Left renal cortex interstitium (tissue), 4 donors: ENCODE measurements at regions not wholly inside any gene's neighbourhood (a gene's known extent, or its start where the extent isn't known, plus 50 kb on each side); places are given as distances from the start of the nearest gene placed in this dataset.

Experiments
- DNase-seq, 4 donors: peaks; one replicate each; pipeline ENCODE4 v3.0.0-alpha.2; 2013; ENCODE audit warnings: low read depth in 4 of 4, low spot score in 2 of 4, missing footprints in 1 of 4

DNA sequence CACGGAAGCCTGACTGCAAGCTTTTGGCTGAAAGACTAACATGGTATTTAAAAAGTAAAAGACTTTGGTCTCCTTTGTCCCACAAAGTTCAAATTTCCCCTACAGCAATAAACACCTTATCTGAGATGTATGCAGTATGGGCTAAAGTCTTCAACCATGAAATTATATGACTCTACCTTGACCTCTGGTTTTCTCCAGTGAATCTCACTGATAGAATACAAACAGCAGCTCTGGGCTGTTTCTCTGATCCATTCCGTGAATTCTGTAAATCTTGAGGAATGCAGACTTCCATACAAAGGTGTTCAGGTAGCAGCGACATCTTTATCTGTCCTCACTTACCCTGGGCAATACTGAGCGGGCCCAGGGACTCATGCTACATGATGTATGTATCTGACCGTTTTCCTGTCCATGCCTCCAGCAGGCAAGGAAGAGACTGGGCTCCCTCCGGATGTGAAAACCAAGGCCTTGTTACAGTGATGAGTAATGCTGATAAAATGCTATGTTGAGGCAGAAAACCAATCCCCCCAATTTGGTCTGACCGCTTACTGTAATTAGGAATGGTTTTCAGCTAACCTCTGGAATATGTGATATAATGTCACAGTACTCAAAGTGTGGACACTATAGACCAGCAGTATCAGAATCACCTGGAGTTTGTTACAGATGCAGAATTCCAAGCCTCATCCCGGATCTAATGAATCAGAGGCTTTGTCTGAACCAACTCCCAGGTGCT is 589.8 kb downstream of the HS3ST4 start:
- no peak for DNase-seq

DNA sequence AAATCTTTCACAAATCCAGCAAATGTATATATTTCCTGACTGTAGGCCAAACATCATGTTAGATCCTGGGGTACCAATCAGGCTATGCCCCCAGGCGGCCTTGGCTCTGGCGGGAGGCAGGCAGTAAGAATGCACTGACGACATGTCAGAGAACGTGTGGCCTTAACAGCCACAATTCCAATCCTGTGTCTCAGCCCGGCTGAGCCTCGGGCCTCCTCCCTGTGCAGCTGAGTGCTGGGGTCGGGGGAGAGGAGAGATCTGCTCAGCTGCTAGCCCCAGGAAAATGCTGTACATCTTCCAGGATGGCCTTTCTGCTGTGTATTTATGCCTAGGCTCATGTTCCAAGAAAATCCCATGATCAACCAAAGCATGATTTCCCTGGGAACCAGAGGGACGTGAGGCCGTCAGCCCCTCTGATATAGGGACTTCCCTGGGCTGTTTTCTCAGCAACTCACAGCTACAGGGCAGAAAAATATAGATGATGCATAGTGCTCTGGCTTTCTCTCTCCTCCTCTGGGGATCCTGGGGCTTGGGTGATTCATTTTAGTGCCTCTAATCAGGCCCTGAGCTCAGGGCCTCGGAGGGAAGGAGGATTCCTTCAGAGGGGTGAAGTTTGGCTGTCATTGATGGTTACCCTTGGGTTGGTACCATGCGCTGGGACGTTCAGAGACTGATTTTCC is 604.0 kb downstream of the HS3ST4 start:
- no peak for DNase-seq

DNA sequence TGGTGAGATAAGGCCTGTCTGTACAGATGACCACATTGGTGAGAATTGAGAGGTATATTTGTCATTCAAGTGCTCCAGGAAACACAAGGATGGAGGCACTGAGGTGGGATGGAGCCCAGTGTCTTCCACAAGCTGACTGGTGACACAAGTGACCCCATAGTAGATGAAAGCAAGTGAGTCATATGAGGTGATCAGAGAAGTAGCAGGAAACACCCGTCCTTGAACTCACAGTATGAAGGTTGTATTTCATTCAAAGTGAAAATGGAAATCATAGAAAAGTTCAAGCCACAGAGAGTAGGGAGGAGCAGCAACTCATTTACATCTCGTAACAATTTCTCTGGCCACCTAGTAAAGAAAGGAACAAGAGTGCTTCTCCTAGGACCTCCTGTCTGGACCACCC is 609.8 kb downstream of the HS3ST4 start:
- no peak for DNase-seq

DNA sequence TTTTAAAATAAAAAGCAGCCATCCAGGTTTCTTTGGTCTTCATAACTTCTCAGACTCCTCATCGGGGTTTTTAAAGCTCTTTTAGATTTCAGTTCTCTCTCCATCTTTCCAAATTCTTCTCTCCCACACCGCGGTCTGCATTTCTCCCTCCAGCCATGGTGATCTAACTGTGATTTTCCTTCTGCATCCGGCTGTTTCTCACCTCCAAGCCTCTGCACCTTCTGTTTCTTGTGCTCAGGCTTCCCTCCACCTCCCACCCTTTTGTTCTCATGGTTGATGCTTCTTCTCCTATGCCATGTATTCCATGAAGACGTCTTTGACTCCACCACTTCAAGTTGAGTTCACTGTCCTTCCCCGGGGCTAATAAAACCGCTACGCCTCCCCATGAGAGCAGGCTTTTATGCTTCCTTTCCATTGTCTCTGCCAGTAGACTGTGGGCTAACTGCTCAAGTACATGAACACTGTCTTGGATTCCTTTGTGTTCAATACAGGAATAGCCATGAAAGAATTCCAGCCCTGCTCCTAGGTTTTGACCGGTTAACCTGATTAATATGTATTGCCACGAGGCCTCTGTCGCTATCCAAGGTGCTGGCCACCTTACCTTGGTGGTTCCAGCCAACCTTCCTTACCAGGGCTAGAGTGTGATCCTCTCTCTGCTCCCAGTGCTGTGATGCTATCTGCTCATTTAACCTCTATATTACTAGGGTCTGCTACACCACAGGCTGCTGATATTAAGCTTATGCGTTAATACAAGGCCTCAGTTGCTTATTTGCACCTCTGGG is 625.1 kb downstream of the HS3ST4 start:
- DNase-seq = peak in 1 of 4 donors; percentile 9

DNA sequence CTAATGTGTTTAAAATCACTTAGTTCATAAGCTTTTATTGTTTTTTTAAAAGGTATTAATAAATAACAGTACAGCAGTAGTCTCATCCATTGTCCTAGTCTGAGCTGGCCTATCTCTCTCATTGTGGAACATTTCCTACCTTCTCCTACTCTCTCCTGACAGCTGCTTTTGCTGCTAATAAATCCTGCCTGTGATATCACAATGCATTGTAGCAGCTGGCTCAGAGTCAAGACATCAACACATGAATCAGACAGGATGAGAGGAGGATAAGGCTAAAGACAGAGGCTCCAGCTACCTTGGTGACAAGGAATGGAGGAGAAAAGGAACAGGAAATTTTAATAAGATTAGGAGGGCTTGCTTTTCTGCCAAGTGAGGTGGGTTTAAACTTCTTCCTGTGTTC is 626.1 kb downstream of the HS3ST4 start:
- DNase-seq = no peak

DNA sequence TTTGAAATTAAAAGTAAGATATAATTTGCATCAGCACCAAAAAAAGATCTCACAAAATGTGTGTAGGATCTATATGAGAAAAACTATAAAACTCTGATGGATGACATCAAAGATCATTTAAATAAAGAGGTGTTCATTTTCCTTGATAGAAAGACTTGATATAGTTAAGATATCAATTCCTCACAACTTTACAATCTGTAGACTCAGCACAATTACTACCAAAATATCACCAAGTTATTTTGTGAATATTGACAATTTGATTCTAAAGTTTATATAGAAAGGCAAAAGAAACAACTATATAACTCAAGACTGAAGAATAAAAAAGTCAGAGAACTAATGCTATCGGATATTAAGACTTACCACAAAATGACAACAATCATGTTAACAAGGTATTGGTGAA is 638.9 kb downstream of the HS3ST4 start:
- DNase-seq = no peak

DNA sequence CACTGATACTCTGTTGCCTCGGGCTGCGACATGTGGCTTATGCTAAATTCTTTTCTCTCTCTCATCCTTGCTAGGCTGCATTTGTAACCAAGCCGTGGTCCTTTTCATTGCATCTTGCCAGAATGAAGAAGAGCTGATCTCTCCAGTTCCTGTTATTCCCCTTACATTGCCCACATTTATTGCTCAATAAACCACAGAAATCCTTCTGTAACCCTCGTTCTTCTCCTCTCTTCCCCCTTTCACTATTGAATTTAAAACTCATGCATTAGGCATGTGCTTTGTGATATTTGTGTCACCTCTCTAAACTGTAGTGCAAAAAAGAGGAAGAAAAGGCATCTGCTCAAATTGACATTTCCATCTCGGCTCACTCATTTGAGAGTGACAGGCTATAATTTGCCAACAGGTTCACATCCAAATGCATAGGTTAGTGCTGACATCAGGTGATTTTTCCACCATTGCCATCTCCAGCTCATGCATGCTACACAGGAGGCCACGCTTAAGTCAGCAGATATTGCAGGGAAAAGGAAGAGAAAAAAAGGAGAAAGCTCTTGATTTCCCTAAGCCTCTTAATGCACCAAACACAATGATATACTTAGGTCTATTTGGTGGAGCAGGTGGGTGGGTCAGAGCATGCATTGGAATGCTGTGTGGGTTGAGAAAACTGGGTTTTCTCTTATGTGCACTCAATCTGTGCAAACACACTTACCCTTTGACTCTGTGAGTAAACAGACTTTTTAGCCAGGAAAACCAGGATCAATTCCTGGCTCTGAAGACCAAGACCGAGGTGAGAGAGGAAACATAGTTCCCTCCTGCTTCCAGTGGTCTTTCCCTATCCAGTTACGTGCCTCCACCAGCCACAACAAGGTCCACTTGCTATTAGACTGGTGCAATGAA is 642.7 kb downstream of the HS3ST4 start:
- DNase-seq = no peak

DNA sequence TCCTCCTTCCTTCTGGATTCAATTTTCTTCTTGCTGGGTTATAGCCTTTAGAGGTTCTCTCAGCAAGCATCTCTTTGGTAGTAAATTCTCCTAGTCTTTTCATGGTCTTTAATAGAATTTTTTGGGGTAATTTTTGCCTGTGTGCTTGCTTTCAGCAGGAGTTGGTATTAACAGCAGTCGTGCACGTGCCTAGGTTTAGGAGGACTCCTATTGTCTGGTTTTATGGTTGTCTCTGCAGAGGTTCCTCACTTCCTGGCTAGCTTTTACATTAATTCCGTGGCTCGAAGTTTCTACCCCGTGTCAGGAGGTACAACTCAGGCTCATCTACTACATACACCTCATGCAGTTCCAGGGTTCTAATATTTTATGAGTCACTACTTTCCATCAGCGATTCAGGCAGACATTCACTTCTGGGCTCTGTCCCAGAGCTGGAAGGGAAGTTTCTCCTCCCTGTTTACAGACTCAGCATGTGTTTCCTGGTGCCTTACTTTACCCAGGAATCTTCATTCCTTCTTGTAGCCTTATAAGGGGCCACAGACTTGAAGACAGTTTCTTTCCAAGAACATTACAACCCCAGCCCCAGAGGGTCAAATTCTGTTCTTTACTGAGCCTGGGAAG is 643.6 kb downstream of the HS3ST4 start:
- DNase-seq = no peak

DNA sequence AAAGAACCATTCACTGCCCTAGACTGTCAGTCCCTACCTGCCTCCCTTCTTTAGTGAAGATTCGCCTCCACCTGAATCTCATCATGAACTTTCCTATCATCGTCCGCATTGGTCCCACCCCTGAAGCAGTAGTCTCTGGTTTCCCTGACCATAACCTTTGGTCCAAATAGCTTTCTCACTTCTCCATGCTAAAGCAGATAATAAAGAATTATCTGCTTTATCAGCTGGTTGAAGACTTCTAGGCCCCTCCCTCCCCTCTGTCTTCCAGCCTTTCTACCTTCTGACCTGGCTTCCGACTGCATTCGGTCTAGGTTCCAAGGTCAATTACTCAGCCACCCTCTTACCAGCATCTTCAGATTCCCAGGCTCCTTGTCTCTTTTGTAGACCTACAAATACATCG is 650.9 kb downstream of the HS3ST4 start:
- no peak for DNase-seq

DNA sequence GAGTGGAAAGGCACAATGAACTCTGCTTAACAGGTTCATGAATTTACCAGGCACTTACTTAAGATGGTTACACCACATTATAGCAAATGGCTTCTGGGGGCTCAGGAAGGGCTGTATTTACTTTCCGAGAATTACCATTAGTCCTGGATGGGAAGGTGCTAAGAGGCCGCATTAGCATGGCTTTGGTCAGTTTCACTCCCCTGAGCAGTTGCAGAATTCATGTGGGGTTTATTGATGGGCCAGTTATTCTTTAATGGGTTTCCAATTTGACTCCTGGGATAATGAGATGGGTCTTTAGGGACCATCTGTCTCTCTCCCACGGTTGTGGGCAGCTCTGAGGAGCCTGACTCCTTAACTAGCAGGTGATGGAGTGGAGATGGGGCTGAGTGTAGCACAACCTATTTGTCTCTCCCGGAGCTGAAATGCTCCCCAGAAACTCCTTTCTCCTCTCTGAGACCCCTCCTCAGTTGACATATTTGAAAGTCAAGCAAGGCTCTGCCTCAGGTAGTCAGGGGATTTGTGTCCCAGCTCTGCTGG is 652.5 kb downstream of the HS3ST4 start:
- DNase-seq = no peak

DNA sequence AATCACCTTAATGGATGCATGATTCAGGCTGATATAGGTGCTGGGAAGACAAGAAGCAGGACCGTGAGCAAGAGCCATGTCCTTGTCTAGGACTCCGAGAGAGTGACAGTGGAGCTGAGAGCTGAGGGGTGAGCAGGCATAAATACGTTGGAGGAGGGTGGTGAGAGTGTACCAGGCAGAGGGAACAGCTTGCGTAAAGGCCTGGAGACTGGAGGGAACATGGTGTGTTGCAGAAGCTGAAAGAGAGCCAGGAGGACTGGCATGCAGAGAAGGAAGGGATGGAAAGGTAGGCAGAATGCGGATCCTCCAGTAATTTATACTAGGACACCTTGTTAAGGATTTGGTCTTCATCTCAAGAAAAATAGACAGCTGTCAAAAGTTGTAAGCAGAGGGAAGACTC is 653.2 kb downstream of the HS3ST4 start:
- DNase-seq = no peak

DNA sequence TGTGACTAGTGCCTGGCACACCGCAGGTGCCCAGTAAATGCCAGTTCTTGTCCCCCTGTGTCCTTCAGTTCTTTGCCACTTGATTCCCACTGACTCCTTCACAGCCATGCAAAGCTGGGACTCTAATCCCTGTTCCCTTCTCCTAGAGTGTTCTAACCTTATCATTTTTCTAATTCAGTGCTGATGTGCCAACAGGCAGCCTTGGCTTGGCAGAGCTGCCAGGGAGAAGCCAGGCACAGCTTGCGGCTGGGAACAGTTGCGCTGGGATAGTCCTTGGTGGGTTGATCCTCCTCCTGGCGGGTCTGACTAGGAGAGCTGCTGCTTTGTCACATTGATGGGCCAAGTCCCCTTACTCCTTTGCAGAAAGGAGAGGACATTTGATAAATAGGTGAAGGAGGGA is 654.2 kb downstream of the HS3ST4 start:
- no peak for DNase-seq

DNA sequence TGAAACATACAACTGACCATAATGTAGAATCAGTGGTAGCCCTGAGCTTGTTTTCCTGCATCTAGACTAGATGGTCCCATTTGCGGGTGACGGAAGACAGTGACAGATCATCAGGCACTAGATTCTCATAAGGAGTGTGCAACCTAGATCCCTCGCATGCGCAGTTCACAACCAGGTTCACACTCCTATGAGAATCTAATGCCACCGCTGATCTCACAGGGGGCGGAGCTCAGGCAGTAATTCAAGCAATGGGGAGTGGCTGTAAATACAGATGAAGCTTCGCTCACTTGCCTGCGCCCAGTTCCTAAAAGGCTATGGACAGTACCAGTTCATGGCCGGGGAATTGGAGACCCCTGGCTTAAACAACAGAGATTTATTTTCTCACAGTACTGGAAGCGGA is 656.3 kb downstream of the HS3ST4 start:
- DNase-seq = no peak

DNA sequence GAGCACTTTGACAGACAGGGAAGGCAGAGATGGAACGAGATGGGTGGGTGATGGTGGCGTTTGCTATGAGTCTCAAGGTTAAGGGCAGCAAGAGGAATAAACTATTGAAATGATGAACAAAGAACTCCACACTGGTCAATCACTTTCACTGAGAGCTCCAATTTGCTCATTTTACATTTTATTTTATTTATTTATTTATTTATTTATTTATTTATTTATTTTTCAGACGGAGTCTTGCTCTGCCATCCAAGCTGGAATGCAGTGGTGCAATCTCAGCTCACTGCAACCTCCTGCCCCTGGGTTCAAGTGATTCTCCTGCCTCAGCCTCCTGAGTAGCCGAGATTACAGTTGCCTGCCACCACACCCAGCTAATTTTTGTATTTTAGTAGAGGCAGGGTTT is 669.1 kb downstream of the HS3ST4 start:
- DNase-seq = no peak

DNA sequence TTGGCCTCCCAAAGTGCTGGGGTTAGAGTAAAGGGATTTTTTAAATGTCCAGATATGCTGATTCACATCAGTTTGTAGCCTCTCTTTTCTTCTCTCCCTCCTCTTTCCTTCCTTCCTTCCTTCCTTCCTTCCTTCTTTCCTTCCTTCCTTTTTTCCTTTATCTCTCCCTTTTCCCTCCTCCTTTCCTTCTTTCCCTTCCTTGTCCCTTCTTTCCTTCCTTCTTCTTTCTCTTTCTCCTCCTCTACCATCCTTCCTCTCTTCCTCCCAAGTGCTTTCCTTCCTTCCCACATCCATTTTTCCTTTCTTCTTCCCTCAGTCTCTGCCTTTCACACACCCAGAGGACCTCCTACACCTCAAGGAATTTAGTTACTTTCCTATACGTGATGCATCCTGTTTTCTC is 671.8 kb downstream of the HS3ST4 start:
- no peak for DNase-seq

DNA sequence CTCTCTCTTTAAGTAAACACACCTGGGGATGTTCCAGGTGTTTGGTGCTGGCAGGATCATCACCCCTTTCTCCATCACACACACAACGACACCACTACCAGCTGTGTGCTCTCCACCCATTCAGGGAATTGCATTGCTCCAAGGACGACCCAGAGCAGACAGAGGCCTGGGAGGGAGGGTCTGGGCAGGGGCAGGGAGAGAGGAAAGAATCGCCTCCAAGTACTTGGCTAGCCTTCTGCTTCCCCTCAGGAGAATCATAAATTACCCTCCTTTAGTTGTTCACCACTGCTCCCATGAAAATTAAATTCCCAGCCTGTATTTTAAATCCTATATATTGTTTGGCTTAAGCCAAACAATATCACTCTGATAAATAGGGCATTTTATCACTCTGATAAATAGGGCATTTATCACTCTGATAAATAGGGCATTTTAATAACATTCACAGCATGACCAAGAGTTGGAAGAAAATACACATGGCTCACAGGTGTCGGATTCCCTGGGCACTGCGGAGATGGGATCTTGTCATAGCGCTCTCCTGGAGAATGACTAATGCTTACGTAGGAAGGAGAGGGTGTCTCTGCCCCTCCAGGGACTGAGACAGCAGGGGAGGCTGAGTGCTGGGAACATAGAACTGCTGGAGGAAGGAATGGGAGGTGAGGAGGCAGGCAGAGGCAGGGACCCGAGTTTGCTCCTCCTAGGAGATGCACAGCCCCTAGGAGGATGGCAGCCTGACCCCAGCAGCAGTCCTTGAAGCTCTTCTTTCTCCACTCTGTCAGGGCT is 673.6 kb downstream of the HS3ST4 start:
- no peak for DNase-seq

DNA sequence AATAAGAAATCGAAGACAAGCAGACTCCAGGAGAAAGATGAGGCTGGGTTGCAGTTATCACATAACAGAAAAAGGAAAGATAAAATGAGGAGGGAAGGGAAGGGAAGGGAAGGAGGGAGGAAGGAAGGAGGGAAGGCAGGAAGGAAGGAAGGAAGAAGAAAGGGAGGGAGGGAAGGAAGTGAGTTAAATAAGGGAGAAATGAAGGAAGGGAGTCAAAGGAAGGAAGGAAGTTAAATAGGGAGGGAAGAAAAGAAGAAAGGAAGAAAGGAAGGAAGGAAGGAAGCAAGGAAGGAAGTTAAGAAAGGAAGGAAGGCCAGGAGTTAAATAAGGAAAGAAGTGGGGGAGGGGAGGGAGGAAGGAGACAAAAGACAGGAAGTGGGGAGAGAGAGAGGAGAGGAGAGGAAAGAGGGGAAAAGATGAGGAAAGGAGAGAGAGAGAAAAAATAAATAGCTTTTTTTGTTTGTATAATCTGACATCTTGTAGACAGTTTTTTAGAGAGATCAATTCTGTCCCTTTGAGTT is 679.6 kb downstream of the HS3ST4 start:
- DNase-seq = no peak

DNA sequence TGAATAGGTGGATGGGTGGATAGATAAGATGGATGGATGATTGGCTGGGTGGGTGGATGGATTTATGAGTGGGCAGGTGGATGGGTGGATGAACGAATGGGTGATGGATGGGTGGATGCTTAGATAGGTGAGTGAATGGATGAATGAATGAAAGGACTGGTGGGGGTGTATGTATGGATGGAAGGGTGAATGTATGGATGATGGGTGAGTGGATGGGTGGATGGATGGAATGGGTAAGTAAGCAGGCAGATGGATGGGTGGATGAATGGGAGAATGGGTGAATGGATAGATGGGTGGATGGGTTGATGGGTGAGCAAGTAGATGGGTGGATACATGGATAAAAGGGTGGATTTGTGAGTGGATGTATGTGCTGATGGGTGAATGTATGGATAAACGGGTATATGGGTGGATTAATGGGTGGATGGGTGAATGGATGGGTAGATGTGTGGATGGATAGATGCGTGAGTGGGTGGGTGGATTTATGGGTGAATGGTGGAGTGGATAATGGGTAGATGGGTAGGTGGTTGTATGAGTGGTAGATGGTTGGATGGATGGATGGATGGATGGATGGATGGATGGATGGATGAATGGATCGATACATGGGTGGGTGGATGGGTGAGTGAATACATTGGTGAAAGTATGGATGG is 682.6 kb downstream of the HS3ST4 start:
- DNase-seq = no peak

DNA sequence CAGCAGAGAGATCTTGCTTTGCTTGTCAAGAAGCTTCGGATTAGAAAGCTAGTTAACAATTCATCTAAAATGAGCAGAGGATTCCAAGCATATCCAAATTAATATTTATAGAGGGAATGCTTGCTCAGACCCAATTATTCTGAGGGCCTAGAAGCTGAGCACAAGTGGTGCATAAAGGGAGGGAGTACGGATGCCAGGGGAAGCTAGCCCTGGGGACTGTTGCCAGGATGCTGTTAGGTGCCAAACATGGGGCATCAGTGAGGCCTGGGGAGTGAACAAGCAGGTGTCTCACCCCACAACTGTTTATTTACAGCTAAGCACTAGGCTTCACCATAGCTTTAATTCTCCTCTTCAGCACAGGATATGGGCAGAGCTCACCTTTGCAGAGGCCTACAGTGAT is 684.1 kb upstream of the C16orf82 start:
- DNase-seq = no peak
